ENCODE measurements at regions not wholly inside any gene's neighbourhood (a gene's known extent, or its start where the extent isn't known, plus 50 kb on each side); places are given as distances from the start of the nearest gene placed in this dataset.

DNA sequence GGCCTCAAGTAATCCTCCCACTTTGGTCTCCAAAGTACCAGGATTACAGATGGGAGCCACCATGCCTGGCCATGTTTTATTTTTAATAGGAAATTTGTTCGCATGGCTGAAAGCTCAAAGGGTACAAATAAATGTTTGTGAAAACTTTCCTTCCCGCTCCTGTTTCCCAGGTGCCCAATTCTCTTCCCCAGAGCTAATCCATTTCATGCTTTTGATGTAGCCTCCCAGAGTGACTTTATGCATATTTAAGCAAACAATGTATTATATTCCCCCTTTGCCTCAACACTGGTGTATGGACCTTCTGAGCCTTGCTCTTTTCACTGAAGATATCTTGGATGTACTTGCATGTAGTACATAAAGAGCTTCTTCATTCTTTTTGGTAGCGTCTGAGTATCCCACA, 52.5 kb upstream of the ITSN2 start:
- TF ChIP-seq, protein P1, sequence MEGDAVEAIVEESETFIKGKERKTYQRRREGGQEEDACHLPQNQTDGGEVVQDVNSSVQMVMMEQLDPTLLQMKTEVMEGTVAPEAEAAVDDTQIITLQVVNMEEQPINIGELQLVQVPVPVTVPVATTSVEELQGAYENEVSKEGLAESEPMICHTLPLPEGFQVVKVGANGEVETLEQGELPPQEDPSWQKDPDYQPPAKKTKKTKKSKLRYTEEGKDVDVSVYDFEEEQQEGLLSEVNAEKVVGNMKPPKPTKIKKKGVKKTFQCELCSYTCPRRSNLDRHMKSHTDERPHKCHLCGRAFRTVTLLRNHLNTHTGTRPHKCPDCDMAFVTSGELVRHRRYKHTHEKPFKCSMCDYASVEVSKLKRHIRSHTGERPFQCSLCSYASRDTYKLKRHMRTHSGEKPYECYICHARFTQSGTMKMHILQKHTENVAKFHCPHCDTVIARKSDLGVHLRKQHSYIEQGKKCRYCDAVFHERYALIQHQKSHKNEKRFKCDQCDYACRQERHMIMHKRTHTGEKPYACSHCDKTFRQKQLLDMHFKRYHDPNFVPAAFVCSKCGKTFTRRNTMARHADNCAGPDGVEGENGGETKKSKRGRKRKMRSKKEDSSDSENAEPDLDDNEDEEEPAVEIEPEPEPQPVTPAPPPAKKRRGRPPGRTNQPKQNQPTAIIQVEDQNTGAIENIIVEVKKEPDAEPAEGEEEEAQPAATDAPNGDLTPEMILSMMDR (IDR thresholded peaks at IDR 0.05) = no peak
- no peak for TF ChIP-seq POLR2AphosphoS5 (IDR thresholded peaks at IDR 0.05)
- no peak for TF ChIP-seq POLR2A (IDR thresholded peaks at IDR 0.05)
- no peak for TF ChIP-seq EP300 (IDR thresholded peaks at IDR 0.05)

Measured in sigmoid colon (tissue), 4 donors.